ENCODE measurements at regions not wholly inside any gene's neighbourhood (a gene's known extent, or its start where the extent isn't known, plus 50 kb on each side); places are given as distances from the start of the nearest gene placed in this dataset.

DNA sequence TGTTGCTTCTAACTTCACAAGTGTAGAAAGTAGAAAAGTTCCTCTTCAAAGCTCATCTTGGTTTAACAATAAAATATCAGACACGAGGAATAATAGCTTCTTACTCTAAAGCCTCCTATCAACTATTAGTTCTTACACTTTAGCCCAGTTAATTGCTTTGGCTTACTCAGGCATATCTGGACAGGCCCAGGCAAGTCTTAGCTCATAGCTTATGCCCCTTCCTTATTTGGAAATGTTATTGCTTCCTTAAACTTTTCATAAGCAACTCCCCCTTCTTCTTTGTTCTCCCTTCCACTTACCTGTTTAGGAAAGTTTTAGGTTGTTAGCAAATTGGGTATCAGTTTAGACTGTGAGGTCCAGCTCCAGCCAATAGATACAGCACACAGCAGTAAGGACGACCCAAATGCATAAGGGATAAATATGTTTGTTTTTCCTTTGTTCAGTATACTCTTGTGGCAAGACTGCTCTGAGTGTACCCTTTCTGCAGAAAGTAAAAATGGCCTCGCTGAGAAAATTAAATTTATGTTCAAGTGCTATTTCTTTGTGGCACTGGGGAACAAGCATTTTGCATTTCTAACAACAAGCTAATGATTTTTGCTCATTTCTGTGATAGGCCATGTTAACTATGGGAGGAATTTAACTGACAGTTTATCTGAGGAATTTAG is 162.1 kb downstream of the SMC2 start:
- Histone ChIP-seq H2AFZ (ENCODE audit: low read length) (no peak overlapping the region), H3K9me3 (ENCODE audit: low read depth, low read length) (peaks cover 3% of the 10 kb centered on the region), H4K20me1 (ENCODE audit: insufficient read depth, low read length) (no peaks in the 10 kb centered on the region), H3K4me1 (ENCODE audit: insufficient read depth, low read length) (no peaks in the 10 kb centered on the region), H3K27me3 (ENCODE audit: insufficient read depth, low read length) (no peaks in the 10 kb centered on the region), H3K36me3 (ENCODE audit: insufficient read depth, low read length) (no peaks in the 10 kb centered on the region), H3K4me2 (ENCODE audit: insufficient read depth, low read length) (no peak overlapping the region), H3K27ac (ENCODE audit: low read depth, low read length) (no peak overlapping the region), H3K79me2 (ENCODE audit: insufficient read depth, low read length) (no peaks in the 10 kb centered on the region), H3K4me3 (ENCODE audit: insufficient read depth, low read length) (no peak overlapping the region)
- TF ChIP-seq, protein P1, sequence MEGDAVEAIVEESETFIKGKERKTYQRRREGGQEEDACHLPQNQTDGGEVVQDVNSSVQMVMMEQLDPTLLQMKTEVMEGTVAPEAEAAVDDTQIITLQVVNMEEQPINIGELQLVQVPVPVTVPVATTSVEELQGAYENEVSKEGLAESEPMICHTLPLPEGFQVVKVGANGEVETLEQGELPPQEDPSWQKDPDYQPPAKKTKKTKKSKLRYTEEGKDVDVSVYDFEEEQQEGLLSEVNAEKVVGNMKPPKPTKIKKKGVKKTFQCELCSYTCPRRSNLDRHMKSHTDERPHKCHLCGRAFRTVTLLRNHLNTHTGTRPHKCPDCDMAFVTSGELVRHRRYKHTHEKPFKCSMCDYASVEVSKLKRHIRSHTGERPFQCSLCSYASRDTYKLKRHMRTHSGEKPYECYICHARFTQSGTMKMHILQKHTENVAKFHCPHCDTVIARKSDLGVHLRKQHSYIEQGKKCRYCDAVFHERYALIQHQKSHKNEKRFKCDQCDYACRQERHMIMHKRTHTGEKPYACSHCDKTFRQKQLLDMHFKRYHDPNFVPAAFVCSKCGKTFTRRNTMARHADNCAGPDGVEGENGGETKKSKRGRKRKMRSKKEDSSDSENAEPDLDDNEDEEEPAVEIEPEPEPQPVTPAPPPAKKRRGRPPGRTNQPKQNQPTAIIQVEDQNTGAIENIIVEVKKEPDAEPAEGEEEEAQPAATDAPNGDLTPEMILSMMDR (IDR thresholded peaks at IDR 0.05; ENCODE audit: extremely low read depth, low read depth, low read length): no peak
- DNase-seq (ENCODE audit: insufficient read length, low spot score, missing footprints): no peak

DNA sequence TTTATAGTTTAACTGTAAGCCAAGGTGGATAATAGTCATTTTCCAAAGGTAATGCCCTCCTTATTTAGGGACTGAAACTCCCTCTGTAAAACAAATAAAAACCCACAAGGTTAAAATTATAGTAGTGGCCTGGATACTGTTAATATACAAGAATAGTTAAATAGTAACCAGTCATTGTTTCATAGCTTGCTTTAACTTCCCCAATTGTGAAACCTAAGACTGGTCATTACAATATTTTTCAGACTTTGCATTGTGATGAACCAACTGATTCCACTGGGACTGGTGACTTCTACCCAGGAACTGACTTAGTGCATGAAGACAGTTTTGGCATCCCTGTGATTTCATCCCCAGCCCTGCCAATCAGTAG is 162.6 kb downstream of the SMC2 start:
- no peak overlapping the region for H3K27ac ChIP-seq (ENCODE audit: low read depth, low read length)
- TF ChIP-seq, protein P1 (IDR thresholded peaks at IDR 0.05; ENCODE audit: extremely low read depth, low read depth, low read length): no peak

DNA sequence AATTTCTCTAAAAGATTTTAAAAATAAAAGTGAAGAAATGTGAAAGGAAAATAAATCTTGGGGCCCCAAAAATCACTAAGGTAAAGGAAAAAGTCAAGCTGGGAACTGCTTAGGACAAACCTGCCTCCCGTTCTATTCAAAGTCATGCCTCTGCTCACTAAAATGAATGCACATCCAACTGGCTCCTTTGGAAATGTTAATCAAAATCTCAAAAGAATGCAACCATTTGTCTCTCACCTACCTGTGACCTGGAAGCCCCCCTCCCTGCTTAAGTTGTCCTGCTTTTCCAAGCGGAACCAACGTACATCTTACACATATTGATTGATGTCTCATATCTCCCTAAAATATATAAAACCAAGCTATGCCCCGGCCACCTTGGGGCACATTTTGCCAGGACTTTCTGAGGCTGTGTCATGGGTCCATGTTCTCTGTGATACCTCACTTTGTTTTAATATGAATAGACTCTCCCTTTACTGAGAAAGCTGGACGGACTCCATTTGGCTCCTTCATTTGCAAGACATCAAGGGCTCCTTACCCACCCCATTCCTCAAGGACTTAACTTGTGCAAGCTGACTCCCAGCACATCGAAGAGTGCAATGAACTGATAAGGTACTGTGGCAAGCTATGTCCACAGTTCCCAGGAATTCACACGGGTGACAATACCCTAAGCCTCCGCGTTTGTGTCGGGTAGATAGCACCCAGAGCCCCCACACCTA is 164.3 kb downstream of the SMC2 start:
- TF ChIP-seq, protein P1 (IDR thresholded peaks at IDR 0.05; ENCODE audit: extremely low read depth, low read depth, low read length): no peak
- Histone ChIP-seq H3K27me3 (ENCODE audit: insufficient read depth, low read length) (no peaks in the 10 kb centered on the region), H3K36me3 (ENCODE audit: insufficient read depth, low read length) (no peaks in the 10 kb centered on the region), H2AFZ (ENCODE audit: low read length) (no peak overlapping the region), H3K4me1 (ENCODE audit: insufficient read depth, low read length) (no peaks in the 10 kb centered on the region), H3K27ac (ENCODE audit: low read depth, low read length) (no peak overlapping the region), H3K4me2 (ENCODE audit: insufficient read depth, low read length) (no peak overlapping the region), H3K4me3 (ENCODE audit: insufficient read depth, low read length) (no peak overlapping the region), H3K79me2 (ENCODE audit: insufficient read depth, low read length) (no peaks in the 10 kb centered on the region), H4K20me1 (ENCODE audit: insufficient read depth, low read length) (no peaks in the 10 kb centered on the region), H3K9me3 (ENCODE audit: low read depth, low read length) (no peaks in the 10 kb centered on the region)
- no peak for DNase-seq (ENCODE audit: insufficient read length, low spot score, missing footprints)

More for the DNA sequence above, 162.6 kb downstream of the SMC2 start:
- Histone ChIP-seq H4K20me1 (ENCODE audit: insufficient read depth, low read length) (no peaks in the 10 kb centered on the region), H2AFZ (ENCODE audit: low read length) (no peak overlapping the region), H3K27me3 (ENCODE audit: insufficient read depth, low read length) (no peaks in the 10 kb centered on the region), H3K4me1 (ENCODE audit: insufficient read depth, low read length) (no peaks in the 10 kb centered on the region), H3K4me2 (ENCODE audit: insufficient read depth, low read length) (no peak overlapping the region), H3K9me3 (ENCODE audit: low read depth, low read length) (peaks cover 3% of the 10 kb centered on the region), H3K4me3 (ENCODE audit: insufficient read depth, low read length) (no peak overlapping the region), H3K79me2 (ENCODE audit: insufficient read depth, low read length) (no peaks in the 10 kb centered on the region), H3K36me3 (ENCODE audit: insufficient read depth, low read length) (no peaks in the 10 kb centered on the region)
- no peak for DNase-seq (ENCODE audit: insufficient read length, low spot score, missing footprints)

DNA sequence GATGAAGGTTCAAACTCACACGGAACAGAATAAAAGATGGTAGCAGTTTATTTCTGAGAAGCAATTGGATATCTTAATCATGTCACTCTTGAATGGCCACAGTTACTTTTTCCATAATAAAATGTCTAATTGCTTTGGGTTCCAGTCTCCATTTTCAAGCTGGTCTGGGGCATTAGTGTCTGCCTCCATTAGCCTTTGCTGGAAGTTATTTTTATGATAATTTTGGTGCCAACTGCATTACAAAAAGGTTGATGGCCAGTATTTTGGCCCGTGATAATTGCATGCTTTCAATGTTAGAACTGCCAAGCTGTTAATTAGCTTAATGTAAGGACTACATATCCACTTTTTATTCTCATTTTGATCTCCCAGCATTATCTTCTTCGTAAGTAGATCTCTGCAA is 165.9 kb downstream of the SMC2 start:
- no peaks in the 10 kb centered on the region for H3K9me3 ChIP-seq (ENCODE audit: low read depth, low read length)
- no peaks in the 10 kb centered on the region for H3K4me1 ChIP-seq (ENCODE audit: insufficient read depth, low read length)
- no peak overlapping the region for H2AFZ ChIP-seq (ENCODE audit: low read length)
- H4K20me1 ChIP-seq (ENCODE audit: insufficient read depth, low read length): no peaks in the 10 kb centered on the region
- H3K27me3 ChIP-seq (ENCODE audit: insufficient read depth, low read length): no peaks in the 10 kb centered on the region
- no peak overlapping the region for H3K27ac ChIP-seq (ENCODE audit: low read depth, low read length)
- TF ChIP-seq, protein P1 (IDR thresholded peaks at IDR 0.05; ENCODE audit: extremely low read depth, low read depth, low read length): no peak
- no peak for DNase-seq (ENCODE audit: insufficient read length, low spot score, missing footprints)
- no peaks in the 10 kb centered on the region for H3K36me3 ChIP-seq (ENCODE audit: insufficient read depth, low read length)
- no peak overlapping the region for H3K4me3 ChIP-seq (ENCODE audit: insufficient read depth, low read length)
- H3K4me2 ChIP-seq (ENCODE audit: insufficient read depth, low read length): no peak overlapping the region
- no peaks in the 10 kb centered on the region for H3K79me2 ChIP-seq (ENCODE audit: insufficient read depth, low read length)
